ENCODE measurements at regions not wholly inside any gene's neighbourhood (a gene's known extent, or its start where the extent isn't known, plus 50 kb on each side); places are given as distances from the start of the nearest gene placed in this dataset.

DNA sequence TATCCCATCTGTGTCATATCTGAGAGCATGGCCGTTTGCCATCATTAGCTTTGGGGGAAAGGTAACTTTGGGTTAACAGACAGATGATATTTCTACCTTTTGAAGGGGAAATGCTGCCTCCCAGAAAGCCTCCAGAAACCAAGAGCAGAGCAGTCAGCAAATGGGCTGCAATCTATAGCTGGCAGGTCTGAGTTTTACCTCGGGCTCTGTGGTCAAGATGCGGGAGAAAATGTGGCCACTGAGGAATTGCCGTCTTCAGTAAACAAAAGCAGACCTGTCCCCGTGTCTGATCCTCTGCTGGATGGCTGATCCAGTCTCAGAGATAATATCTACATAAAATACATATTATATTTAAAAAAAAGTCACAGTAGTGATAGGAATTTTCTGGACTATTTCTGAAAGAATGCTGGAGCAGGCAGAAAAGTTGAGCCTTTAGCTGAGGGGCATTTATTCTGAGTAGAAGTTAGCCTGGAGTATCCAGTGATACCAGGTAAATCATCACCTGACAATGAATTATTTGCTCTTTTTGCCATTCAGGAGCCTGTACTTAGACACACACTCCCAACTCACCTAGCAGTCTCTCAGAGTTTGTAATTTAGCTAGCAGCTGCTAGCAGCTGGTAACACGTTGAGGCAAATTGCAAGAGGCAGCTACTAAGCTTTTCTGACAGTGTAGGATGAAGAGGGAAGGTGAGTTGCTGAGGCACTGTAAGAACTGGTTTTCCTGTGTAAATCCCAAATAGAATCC lies 285.3 kb upstream of the RARB start:
- BruUV-seq (replicated peaks) = no TSS peak
- CTCF ChIA-PET = interaction anchor here (0.7 to 1.4 kb wide), 4 partner anchors 14 to 677 kb away, joined by 3 read pairs; no protein-coding TSS in a partner anchor
- dilution Hi-C loops (cut with MboI; ENCODE audit: extremely low pct_ligation_motif_present, low sequenced_read_pairs) = no loop called here

More for the DNA sequence above, 285.3 kb upstream of the RARB start:
- POLR2A ChIA-PET = no interaction called here
- no peak overlapping the region for H3K27ac ChIP-seq (ENCODE audit: insufficient read depth, low read depth, low read length)
- TF ChIP-seq, protein P1, sequence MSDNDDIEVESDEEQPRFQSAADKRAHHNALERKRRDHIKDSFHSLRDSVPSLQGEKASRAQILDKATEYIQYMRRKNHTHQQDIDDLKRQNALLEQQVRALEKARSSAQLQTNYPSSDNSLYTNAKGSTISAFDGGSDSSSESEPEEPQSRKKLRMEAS (IDR thresholded peaks at IDR 0.05; ENCODE audit: insufficient read depth, insufficient read length) = no peak
- TF ChIP-seq, protein P2, sequence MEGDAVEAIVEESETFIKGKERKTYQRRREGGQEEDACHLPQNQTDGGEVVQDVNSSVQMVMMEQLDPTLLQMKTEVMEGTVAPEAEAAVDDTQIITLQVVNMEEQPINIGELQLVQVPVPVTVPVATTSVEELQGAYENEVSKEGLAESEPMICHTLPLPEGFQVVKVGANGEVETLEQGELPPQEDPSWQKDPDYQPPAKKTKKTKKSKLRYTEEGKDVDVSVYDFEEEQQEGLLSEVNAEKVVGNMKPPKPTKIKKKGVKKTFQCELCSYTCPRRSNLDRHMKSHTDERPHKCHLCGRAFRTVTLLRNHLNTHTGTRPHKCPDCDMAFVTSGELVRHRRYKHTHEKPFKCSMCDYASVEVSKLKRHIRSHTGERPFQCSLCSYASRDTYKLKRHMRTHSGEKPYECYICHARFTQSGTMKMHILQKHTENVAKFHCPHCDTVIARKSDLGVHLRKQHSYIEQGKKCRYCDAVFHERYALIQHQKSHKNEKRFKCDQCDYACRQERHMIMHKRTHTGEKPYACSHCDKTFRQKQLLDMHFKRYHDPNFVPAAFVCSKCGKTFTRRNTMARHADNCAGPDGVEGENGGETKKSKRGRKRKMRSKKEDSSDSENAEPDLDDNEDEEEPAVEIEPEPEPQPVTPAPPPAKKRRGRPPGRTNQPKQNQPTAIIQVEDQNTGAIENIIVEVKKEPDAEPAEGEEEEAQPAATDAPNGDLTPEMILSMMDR (IDR thresholded peaks at IDR 0.05; ENCODE audit: extremely low read depth in 1 of 2, insufficient read depth in 1 of 2, low read depth in 1 of 2, low read length in 2 of 2) = no peak
- no peak for TF ChIP-seq FOS (IDR thresholded peaks at IDR 0.05; ENCODE audit: borderline replicate concordance, insufficient read depth, low read length)
- TF ChIP-seq EZH2 (IDR thresholded peaks at IDR 0.05; ENCODE audit: borderline replicate concordance, low read depth, low read length, severe bottlenecking) = no peak
- no peak for TF ChIP-seq POLR2A (IDR thresholded peaks at IDR 0.05; ENCODE audit: low read depth, low read length)
- TF ChIP-seq POLR2AphosphoS5 (IDR thresholded peaks at IDR 0.05; ENCODE audit: insufficient read depth, low read depth, low read length) = no peak
- TF ChIP-seq MYC (IDR thresholded peaks at IDR 0.05; ENCODE audit: low read depth, low read length) = no peak
- no peaks in the 10 kb centered on the region for H3K36me3 ChIP-seq (ENCODE audit: control insufficient read depth in 2 of 2, extremely low read depth in 1 of 2, insufficient read depth in 2 of 2, low read length in 2 of 2)
- no peak overlapping the region for H3K4me2 ChIP-seq (ENCODE audit: insufficient read depth, low read length)
- intact Hi-C loops (cut with micrococcal nuclease) = no loop called here
- no peak for FAIRE-seq
- no peak overlapping the region for H3K4me3 ChIP-seq (replicated peaks in 1 of 3; ENCODE audit: insufficient read depth in 1 of 3, low read depth in 1 of 3, low read length in 3 of 3)
- H3K4me1 ChIP-seq (ENCODE audit: control insufficient read depth, extremely low read depth, insufficient read depth, low read length) = no peaks in the 10 kb centered on the region
- H3K9me1 ChIP-seq (replicated peaks; ENCODE audit: control insufficient read depth, extremely low read depth, insufficient read depth, low read length) = no peaks in the 10 kb centered on the region
- no peaks in the 10 kb centered on the region for H4K20me1 ChIP-seq (replicated peaks; ENCODE audit: control insufficient read depth, extremely low read depth, insufficient read depth, low read length)
- H3K27me3 ChIP-seq (ENCODE audit: control insufficient read depth in 2 of 2, insufficient read depth in 2 of 2, low read length in 2 of 2) = no peaks in the 10 kb centered on the region
- H2AFZ ChIP-seq (ENCODE audit: low read depth, low read length) = no peak overlapping the region
- no peak overlapping the region for H3K9ac ChIP-seq (replicated peaks; ENCODE audit: extremely low read depth, insufficient read depth, low read length)
- no peaks in the 10 kb centered on the region for H3K79me2 ChIP-seq (ENCODE audit: control insufficient read depth, insufficient read depth, low read length)
- no peaks in the 10 kb centered on the region for H3K9me3 ChIP-seq (replicated peaks; ENCODE audit: control insufficient read depth, insufficient read depth, low read length)
- DNase-seq (ENCODE audit: low read depth, low spot score) = no peak

All from endothelial cell of umbilical vein (primary cell).